Transverse colon (tissue), 4 donors: ENCODE measurements at regions not wholly inside any gene's neighbourhood (a gene's known extent, or its start where the extent isn't known, plus 50 kb on each side); places are given as distances from the start of the nearest gene placed in this dataset.

ENCODE experiments used
- DNase-seq: peaks from one replicate; pipeline ENCODE4 v3.0.0-alpha.2; 2019
- H3K27ac ChIP-seq, 4 donors: fragments of 200-600 bp; sonication (generic); 2 replicates each; pipeline ENCODE4 v1.5.1; 2016 to 2018; ENCODE audit warnings: inconsistent platforms in 4 of 4
- H3K27me3 ChIP-seq: fragments of 200-600 bp; sonication (generic); 2 replicates; pipeline ENCODE4 v1.5.1; 2017; ENCODE audit warnings: inconsistent platforms
- H3K36me3 ChIP-seq, 4 donors: fragments of 200-600 bp; sonication (generic); 2 replicates each; pipeline ENCODE4 v1.5.1; 2017 to 2019; ENCODE audit warnings: inconsistent platforms in 4 of 4
- H3K4me1 ChIP-seq, 4 donors: fragments of 200-600 bp; sonication (generic); 2 replicates each; pipeline ENCODE4 v1.5.1; 2017 to 2020; ENCODE audit warnings: inconsistent platforms in 4 of 4
- H3K4me3 ChIP-seq, 4 donors: fragments of 200-600 bp; sonication (generic); 1 replicate in 1 of 4; 2 replicates in 3 of 4; pipeline versions ENCODE4 v1.5.1 to v1.6.1; 2017 to 2019; ENCODE audit warnings: inconsistent platforms in 4 of 4
- H3K9me3 ChIP-seq, 2 donors: fragments of 200-600 bp; sonication (generic); 2 replicates each; pipeline ENCODE4 v1.5.1; 2017 to 2019; ENCODE audit warnings: inconsistent platforms in 2 of 2
- EP300 ChIP-seq: sonication (generic); formaldehyde crosslinking; IDR thresholded peaks from one replicate; pipeline ENCODE4 v1.6.1; 2017; ENCODE audit warnings: antibody characterized with exemption, low read depth
- POLR2A ChIP-seq: fragments of 450-650 bp; IDR thresholded peaks from one replicate; pipeline ENCODE4 v1.6.1; 2016; ENCODE audit warnings: antibody characterized with exemption, mild to moderate bottlenecking, moderate library complexity
- POLR2AphosphoS5 ChIP-seq, 3 donors: sonication (generic); formaldehyde crosslinking; IDR thresholded peaks; one replicate each; pipeline ENCODE4 v1.6.1; 2016; ENCODE audit warnings: antibody characterized with exemption in 3 of 3
- WGBS, 2 donors: methylation state at CpG; one replicate each; pipeline ENCODE4 v1.1.5; 2018; ENCODE audit warnings: low coverage in 1 of 2; 5-methylcytosine and 5-hydroxymethylcytosine counted together
- in situ Hi-C, 4 donors: fragments of 200-750 bp; cut with MboI; loops; one replicate each; pipeline versions ENCODE4 v1.15.0 to v1.15.1; 2017; ENCODE audit warnings: low sequenced_read_pairs in 3 of 4, low pct_ligation_motif_present in 1 of 4, low pct_unique_long_range_greater_than_20kb in 1 of 4
- intact Hi-C: fragments of 100-400 bp; cut with DNase I; formaldehyde crosslinking; loops from one replicate; pipeline ENCODE4 v1.15.1; 2023; ENCODE audit warnings: low total_unique reads
- TF ChIP-seq, protein P1 (sequence below), 5 experiments: fragments of 200-600 bp in 3 of 5; fragments of 450-650 bp in 2 of 5; sonication (generic) in 3 of 5; IDR thresholded peaks; 1 replicate in 2 of 5; 2 replicates in 3 of 5; pipeline ENCODE4 v1.5.1; 2016 to 2017; ENCODE audit warnings: antibody characterized with exemption in 5 of 5, inconsistent platforms in 3 of 5, mild to moderate bottlenecking in 2 of 5, moderate library complexity in 1 of 5

DNA sequence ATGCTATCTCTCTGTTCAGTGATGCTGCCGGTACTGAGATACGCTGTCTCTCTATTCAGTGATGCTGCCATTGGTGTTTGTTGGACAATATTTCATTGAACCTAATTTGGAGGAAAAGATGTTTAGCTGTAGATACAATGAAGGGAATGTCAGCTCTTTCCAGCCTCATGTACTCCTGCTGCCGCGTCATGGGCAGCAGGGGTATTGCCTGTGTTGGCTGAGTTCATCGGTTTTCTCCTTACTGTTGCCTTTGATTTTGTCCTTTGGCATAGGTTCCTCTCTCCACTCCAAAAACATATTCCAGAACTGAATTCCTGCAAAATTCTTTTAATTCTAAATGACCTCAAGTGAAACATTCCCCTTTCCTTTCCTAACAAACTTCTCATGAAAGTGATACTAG lies 942.6 kb downstream of the NLGN4Y start:
- no peak for DNase-seq
- intact Hi-C loops (no loop called here), in situ Hi-C loops (no loop called here)
- Histone ChIP-seq H3K36me3 (no peaks in the 10 kb centered on the region), H3K9me3 (no peaks in the 10 kb centered on the region), H3K27ac (no peak overlapping the region), H3K4me3 (no peak overlapping the region), H3K27me3 (no peaks in the 10 kb centered on the region), H3K4me1 (no peaks in the 10 kb centered on the region)
- WGBS, 2 donors: 100% methylated on average over 2 of the region's 5 CpGs; no CpG with 5 or more reads in 1 of the 2 donors
- TF ChIP-seq POLR2A: no peak
- no peak for TF ChIP-seq EP300

DNA sequence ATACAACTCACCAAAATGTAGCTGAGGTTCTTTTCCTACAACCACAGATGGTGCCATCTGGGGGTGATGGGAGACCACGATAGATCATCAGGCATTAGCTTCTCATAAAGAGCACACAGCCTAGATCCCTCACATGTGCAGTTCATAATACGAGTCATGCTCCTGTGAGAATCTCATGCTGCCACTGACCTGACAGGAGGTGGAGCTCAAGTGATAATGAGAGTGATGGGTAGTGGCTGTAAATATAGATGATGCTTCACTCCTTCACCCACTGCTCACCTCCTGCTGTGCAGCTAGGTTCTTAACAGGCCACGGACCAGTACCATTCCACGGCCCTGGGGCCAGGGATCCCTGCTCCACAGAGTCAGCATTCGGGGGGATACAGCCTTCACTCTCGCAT lies 943.8 kb downstream of the NLGN4Y start:
- no peak for TF ChIP-seq POLR2AphosphoS5 (IDR thresholded peaks at IDR 0.05)
- no peak for TF ChIP-seq EP300
- TF ChIP-seq, protein P1, sequence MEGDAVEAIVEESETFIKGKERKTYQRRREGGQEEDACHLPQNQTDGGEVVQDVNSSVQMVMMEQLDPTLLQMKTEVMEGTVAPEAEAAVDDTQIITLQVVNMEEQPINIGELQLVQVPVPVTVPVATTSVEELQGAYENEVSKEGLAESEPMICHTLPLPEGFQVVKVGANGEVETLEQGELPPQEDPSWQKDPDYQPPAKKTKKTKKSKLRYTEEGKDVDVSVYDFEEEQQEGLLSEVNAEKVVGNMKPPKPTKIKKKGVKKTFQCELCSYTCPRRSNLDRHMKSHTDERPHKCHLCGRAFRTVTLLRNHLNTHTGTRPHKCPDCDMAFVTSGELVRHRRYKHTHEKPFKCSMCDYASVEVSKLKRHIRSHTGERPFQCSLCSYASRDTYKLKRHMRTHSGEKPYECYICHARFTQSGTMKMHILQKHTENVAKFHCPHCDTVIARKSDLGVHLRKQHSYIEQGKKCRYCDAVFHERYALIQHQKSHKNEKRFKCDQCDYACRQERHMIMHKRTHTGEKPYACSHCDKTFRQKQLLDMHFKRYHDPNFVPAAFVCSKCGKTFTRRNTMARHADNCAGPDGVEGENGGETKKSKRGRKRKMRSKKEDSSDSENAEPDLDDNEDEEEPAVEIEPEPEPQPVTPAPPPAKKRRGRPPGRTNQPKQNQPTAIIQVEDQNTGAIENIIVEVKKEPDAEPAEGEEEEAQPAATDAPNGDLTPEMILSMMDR (IDR thresholded peaks at IDR 0.05): no peak
- no peak for TF ChIP-seq POLR2A
- Histone ChIP-seq H3K36me3 (no peaks in the 10 kb centered on the region), H3K9me3 (no peaks in the 10 kb centered on the region), H3K27me3 (no peaks in the 10 kb centered on the region), H3K4me1 (no peaks in the 10 kb centered on the region), H3K4me3 (no peak overlapping the region), H3K27ac (no peak overlapping the region)
- WGBS, 2 donors: no CpG with 5 or more reads among the region's 6 CpGs
- in situ Hi-C loops: no loop called here
- intact Hi-C loops: no loop called here
- no peak for DNase-seq

DNA sequence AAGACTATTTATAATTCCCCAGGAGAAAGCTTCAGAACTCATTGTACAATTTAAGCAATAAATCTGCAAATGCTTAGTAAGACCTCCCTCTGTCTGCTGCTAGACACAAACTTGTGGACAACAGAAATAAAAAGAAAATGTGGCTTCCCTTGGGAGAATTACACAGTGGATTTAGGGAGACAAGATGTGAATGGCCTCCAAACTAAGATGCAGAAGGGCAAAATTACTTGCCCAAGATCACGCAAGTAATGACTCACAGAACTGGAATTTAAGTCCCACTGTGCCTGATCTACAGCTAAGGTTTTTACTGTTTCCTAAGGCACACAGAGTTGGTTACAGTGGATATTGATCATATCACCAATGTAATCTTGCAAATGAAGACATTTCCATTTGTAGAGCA lies 947.0 kb downstream of the NLGN4Y start:
- H3K36me3 ChIP-seq: no peaks in the 10 kb centered on the region
- in situ Hi-C loops (no loop called here), intact Hi-C loops (no loop called here)
- DNase-seq: no peak
- no peaks in the 10 kb centered on the region for H3K27me3 ChIP-seq
- no CpG with 5 or more reads among the region's 1 CpG for WGBS, 2 donors
- no peaks in the 10 kb centered on the region for H3K4me1 ChIP-seq
- H3K4me3 ChIP-seq: no peak overlapping the region
- H3K9me3 ChIP-seq: no peaks in the 10 kb centered on the region
- no peak for TF ChIP-seq POLR2AphosphoS5 (IDR thresholded peaks at IDR 0.05)
- no peak for TF ChIP-seq EP300
- no peak for TF ChIP-seq POLR2A
- TF ChIP-seq, protein P1 (IDR thresholded peaks at IDR 0.05): no peak
- no peak overlapping the region for H3K27ac ChIP-seq

DNA sequence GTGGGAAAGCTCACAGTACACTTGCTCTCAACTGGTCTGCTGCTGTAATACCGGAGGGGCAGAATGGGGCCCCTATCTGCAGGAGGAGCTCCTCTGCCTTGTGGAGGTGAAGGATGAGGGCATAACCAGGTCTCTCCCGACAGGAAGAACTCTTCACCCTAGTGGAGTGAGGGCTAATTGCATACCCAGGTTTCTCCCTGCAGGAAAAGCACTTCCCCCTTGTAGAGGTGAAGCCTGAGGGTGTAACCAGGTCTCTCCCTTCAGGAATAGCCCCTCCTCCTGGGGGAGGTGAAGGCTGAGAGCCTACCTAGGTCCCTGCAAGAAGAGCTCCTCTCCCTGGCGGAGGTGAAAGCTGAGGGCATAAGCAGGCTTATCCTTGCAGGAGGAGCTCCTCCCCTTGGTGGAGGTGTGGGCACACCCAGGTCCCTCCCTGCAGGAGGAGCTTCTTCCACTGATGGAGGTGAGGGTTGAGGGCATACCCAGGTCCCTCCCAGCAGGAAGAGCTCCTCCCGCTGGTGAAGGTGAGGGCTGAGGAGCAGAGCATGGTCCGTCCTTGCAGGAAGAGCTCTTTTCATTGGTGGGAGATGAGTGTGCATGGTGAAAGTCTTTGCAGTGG lies 954.1 kb downstream of the NLGN4Y start:
- WGBS, 2 donors: no CpG with 5 or more reads among the region's 5 CpGs
- Histone ChIP-seq H3K27ac (no peak overlapping the region), H3K36me3 (no peaks in the 10 kb centered on the region), H3K4me1 (no peaks in the 10 kb centered on the region), H3K9me3 (no peaks in the 10 kb centered on the region), H3K4me3 (no peak overlapping the region), H3K27me3 (no peaks in the 10 kb centered on the region)
- DNase-seq: no peak
- intact Hi-C loops (no loop called here), in situ Hi-C loops (no loop called here)
- no peak for TF ChIP-seq EP300
- TF ChIP-seq POLR2AphosphoS5 (IDR thresholded peaks at IDR 0.05): no peak
- TF ChIP-seq, protein P1 (IDR thresholded peaks at IDR 0.05): no peak
- TF ChIP-seq POLR2A: no peak

DNA sequence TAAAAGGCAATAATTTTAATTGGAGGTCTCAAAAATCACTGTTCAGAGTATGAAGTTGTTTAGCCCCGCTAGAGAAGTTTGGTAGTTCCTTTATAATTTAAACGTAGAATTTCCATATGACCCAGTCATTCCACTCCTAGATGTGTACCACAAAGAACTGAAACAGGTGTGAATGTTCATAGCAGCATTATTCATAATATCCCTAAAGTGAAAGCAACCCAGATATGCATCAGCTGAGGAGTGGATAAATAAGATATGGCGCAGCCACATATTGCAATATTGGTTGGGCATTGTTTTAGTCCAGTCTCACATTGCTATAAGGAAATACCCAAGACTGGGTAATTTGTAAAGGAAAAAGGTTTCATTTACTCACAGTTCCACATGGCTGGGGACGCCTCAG lies 976.2 kb downstream of the NLGN4Y start:
- in situ Hi-C loops: no loop called here
- intact Hi-C loops: no loop called here

More for the DNA sequence above, 976.2 kb downstream of the NLGN4Y start:
- Histone ChIP-seq H3K36me3 (no peaks in the 10 kb centered on the region), H3K27me3 (no peaks in the 10 kb centered on the region), H3K27ac (no peak overlapping the region), H3K4me3 (no peak overlapping the region), H3K4me1 (no peaks in the 10 kb centered on the region), H3K9me3 (no peaks in the 10 kb centered on the region)
- no peak for TF ChIP-seq EP300
- TF ChIP-seq, protein P1 (IDR thresholded peaks at IDR 0.05): no peak
- no peak for TF ChIP-seq POLR2A
- no peak for TF ChIP-seq POLR2AphosphoS5 (IDR thresholded peaks at IDR 0.05)
- DNase-seq: no peak
- no CpG with 5 or more reads among the region's 4 CpGs for WGBS, 2 donors
